GM23338 (cell line): ENCODE measurements at regions not wholly inside any gene's neighbourhood (a gene's known extent, or its start where the extent isn't known, plus 50 kb on each side); places are given as distances from the start of the nearest gene placed in this dataset.

Source experiments
- ATAC-seq: fragments of 200-7000 bp; cut with Tn5 transposase; 3 replicates; pipeline ENCODE4 v1.9.1; 2020
- DNase-seq: peaks from one replicate; pipeline ENCODE4 v3.0.0-alpha.2; 2015; ENCODE audit warnings: low spot score
- H2AFZ ChIP-seq: fragments of 200-600 bp; sonication (generic); 2 replicates; pipeline ENCODE4 v1.8.0; 2016; ENCODE audit warnings: antibody characterized with exemption, mild to moderate bottlenecking, moderate library complexity
- H3F3A ChIP-seq: fragments of 200-600 bp; sonication (generic); replicated peaks from 2 replicates; pipeline ENCODE4 v1.8.0; 2017; ENCODE audit warnings: antibody characterized with exemption, mixed run types, low read depth
- H3K27ac ChIP-seq: fragments of 200-600 bp; sonication (generic); 2 replicates; pipeline ENCODE4 v1.6.1; 2016; ENCODE audit warnings: low read depth
- H3K27me3 ChIP-seq: fragments of 200-600 bp; sonication (generic); 2 replicates; pipeline ENCODE4 v1.8.0; 2016; ENCODE audit warnings: mild to moderate bottlenecking, mixed run types, moderate library complexity; ENCODE audit not compliant: insufficient read depth
- H3K36me3 ChIP-seq: fragments of 200-600 bp; sonication (generic); 2 replicates; pipeline ENCODE4 v1.8.0; 2016; ENCODE audit warnings: mild to moderate bottlenecking; ENCODE audit not compliant: insufficient read depth
- H3K4me1 ChIP-seq: fragments of 200-600 bp; sonication (generic); 2 replicates; pipeline ENCODE4 v1.8.0; 2016; ENCODE audit warnings: mild to moderate bottlenecking, moderate library complexity; ENCODE audit not compliant: insufficient read depth
- H3K4me2 ChIP-seq: fragments of 200-600 bp; sonication (generic); 2 replicates; pipeline ENCODE4 v1.7.1; 2017; ENCODE audit warnings: mixed run types
- H3K4me3 ChIP-seq: fragments of 200-600 bp; sonication (generic); 2 replicates; pipeline ENCODE4 v1.6.1; 2016; ENCODE audit warnings: mixed run types
- H3K79me2 ChIP-seq: fragments of 200-600 bp; sonication (generic); replicated peaks from 2 replicates; pipeline ENCODE4 v1.8.0; 2017; ENCODE audit warnings: mild to moderate bottlenecking; ENCODE audit not compliant: insufficient read depth
- H3K9me2 ChIP-seq: fragments of 200-600 bp; sonication (generic); 2 replicates; pipeline ENCODE4 v1.8.0; 2017; ENCODE audit not compliant: insufficient read depth
- H4K20me1 ChIP-seq: fragments of 200-600 bp; sonication (generic); replicated peaks from 2 replicates; pipeline ENCODE4 v1.8.0; 2017; ENCODE audit warnings: mild to moderate bottlenecking; ENCODE audit not compliant: insufficient read depth
- H3K27ac Mint-ChIP-seq: 2 replicates; pipeline ENCODE4 v1.8.0; 2020; ENCODE audit warnings: inconsistent platforms, mild to moderate bottlenecking, moderate library complexity, mixed read lengths
- H3K27me3 Mint-ChIP-seq: 3 replicates; pipeline ENCODE4 v1.8.0; 2022; ENCODE audit warnings: low read depth, mild to moderate bottlenecking, moderate library complexity, mixed read lengths, inconsistent platforms; ENCODE audit not compliant: insufficient read depth, poor library complexity
- H3K36me3 Mint-ChIP-seq: 3 replicates; pipeline ENCODE4 v1.8.0; 2021; ENCODE audit warnings: low read depth, mild to moderate bottlenecking, inconsistent platforms, moderate library complexity, mixed read lengths
- H3K4me1 Mint-ChIP-seq: 3 replicates; pipeline ENCODE4 v1.8.0; 2020; ENCODE audit warnings: mild to moderate bottlenecking, inconsistent platforms, mixed read lengths
- H3K4me3 Mint-ChIP-seq: 3 replicates; pipeline ENCODE4 v1.8.0; 2021; ENCODE audit warnings: moderate library complexity, mild to moderate bottlenecking, inconsistent platforms, mixed read lengths
- H3K9me3 Mint-ChIP-seq: 3 replicates; pipeline ENCODE4 v1.8.0; 2020; ENCODE audit warnings: moderate library complexity, mild to moderate bottlenecking, inconsistent platforms, mixed read lengths
- CREB1 ChIP-seq: fragments of 250-450 bp; sonication (Bioruptor Pico); IDR thresholded peaks from 2 replicates; pipeline ENCODE4 v1.5.0; 2020; ENCODE audit warnings: low read depth, mild to moderate bottlenecking, moderate library complexity
- EZH2 ChIP-seq: fragments of 200-600 bp; sonication (generic); IDR thresholded peaks from one replicate; pipeline ENCODE4 v1.8.0; 2017; ENCODE audit warnings: antibody characterized with exemption, mild to moderate bottlenecking, low read depth; ENCODE audit not compliant: unreplicated experiment
- EZH2phosphoT487 ChIP-seq: fragments of 200-600 bp; sonication (generic); IDR thresholded peaks from one replicate; pipeline ENCODE4 v1.8.1; 2018; ENCODE audit warnings: antibody characterized with exemption; ENCODE audit not compliant: unreplicated experiment
- JUNB ChIP-seq: IDR thresholded peaks from one replicate; pipeline ENCODE4 v1.6.1; 2016; ENCODE audit warnings: antibody characterized with exemption; ENCODE audit not compliant: unreplicated experiment
- NANOG ChIP-seq: IDR thresholded peaks from 2 replicates; pipeline ENCODE4 v1.6.1; 2016; ENCODE audit warnings: antibody characterized with exemption, borderline replicate concordance
- POLR2AphosphoS5 ChIP-seq: IDR thresholded peaks from 2 replicates; pipeline ENCODE4 v1.6.1; 2016; ENCODE audit warnings: antibody characterized with exemption, low read depth
- STAT1 ChIP-seq: IDR thresholded peaks from one replicate; pipeline ENCODE4 v1.6.1; 2016; ENCODE audit warnings: antibody characterized with exemption; ENCODE audit not compliant: unreplicated experiment
- ZNF114 ChIP-seq: fragments of 250-450 bp; sonication (Bioruptor Pico); IDR thresholded peaks from 2 replicates; pipeline ENCODE4 v1.5.0; 2020; ENCODE audit warnings: mild to moderate bottlenecking, moderate library complexity
- ZNF331 ChIP-seq: fragments of 250-450 bp; sonication (Bioruptor Pico); IDR thresholded peaks from 2 replicates; pipeline ENCODE4 v1.5.0; 2020; ENCODE audit warnings: low read depth, mild to moderate bottlenecking, moderate library complexity
- TF ChIP-seq, protein P1 (sequence below): IDR thresholded peaks from one replicate; pipeline ENCODE4 v1.6.1; 2018; ENCODE audit warnings: antibody characterized with exemption; ENCODE audit not compliant: unreplicated experiment
- TF ChIP-seq, protein P2 (sequence below): IDR thresholded peaks from 2 replicates; pipeline ENCODE4 v1.6.1; 2016; ENCODE audit warnings: antibody characterized with exemption
- TF ChIP-seq, protein P3 (sequence below): fragments of 250-450 bp; sonication (Bioruptor Pico); IDR thresholded peaks from 2 replicates; pipeline ENCODE4 v1.5.0; 2020; ENCODE audit warnings: mild to moderate bottlenecking, moderate library complexity
- TF ChIP-seq, protein P4 (sequence below), 2 experiments: fragments of 200-600 bp in 1 of 2; sonication (generic) in 1 of 2; conservative IDR thresholded peaks; 2 replicates each; pipeline versions ENCODE4 v1.5.1 to v1.6.1; 2016 to 2017; ENCODE audit warnings: antibody characterized with exemption in 2 of 2, low read depth in 2 of 2, mild to moderate bottlenecking in 2 of 2, moderate library complexity in 1 of 2

DNA sequence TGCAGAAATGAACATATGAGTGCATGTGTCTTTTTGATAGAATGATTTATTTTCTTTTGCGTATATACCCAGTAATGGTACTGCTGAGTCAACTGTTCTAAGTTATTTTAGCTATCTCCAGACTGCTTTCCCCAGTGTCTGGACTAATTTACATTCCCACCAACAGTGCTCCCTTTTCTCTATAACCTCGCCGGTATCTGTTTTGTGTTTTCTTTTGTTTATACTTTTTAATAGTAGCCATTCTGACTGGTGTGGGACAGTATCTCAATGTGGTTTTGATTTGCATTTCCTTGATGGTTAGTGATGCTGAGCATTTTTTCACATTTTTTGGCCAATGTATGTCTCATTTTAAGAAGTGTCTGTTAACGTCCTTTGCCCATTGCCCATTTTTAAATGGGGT, 218.6 kb upstream of the KCNIP4 start:
- TF ChIP-seq STAT1 (no peak), CREB1 (no peak), JUNB (no peak), EZH2 (no peak), POLR2AphosphoS5 (no peak), ZNF114 (CRISPR knock-in tag) (no peak), NANOG (no peak), ZNF331 (CRISPR knock-in tag) (no peak), EZH2phosphoT487 (no peak)
- TF ChIP-seq, protein P1, sequence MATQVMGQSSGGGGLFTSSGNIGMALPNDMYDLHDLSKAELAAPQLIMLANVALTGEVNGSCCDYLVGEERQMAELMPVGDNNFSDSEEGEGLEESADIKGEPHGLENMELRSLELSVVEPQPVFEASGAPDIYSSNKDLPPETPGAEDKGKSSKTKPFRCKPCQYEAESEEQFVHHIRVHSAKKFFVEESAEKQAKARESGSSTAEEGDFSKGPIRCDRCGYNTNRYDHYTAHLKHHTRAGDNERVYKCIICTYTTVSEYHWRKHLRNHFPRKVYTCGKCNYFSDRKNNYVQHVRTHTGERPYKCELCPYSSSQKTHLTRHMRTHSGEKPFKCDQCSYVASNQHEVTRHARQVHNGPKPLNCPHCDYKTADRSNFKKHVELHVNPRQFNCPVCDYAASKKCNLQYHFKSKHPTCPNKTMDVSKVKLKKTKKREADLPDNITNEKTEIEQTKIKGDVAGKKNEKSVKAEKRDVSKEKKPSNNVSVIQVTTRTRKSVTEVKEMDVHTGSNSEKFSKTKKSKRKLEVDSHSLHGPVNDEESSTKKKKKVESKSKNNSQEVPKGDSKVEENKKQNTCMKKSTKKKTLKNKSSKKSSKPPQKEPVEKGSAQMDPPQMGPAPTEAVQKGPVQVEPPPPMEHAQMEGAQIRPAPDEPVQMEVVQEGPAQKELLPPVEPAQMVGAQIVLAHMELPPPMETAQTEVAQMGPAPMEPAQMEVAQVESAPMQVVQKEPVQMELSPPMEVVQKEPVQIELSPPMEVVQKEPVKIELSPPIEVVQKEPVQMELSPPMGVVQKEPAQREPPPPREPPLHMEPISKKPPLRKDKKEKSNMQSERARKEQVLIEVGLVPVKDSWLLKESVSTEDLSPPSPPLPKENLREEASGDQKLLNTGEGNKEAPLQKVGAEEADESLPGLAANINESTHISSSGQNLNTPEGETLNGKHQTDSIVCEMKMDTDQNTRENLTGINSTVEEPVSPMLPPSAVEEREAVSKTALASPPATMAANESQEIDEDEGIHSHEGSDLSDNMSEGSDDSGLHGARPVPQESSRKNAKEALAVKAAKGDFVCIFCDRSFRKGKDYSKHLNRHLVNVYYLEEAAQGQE = no peak
- TF ChIP-seq, protein P2, sequence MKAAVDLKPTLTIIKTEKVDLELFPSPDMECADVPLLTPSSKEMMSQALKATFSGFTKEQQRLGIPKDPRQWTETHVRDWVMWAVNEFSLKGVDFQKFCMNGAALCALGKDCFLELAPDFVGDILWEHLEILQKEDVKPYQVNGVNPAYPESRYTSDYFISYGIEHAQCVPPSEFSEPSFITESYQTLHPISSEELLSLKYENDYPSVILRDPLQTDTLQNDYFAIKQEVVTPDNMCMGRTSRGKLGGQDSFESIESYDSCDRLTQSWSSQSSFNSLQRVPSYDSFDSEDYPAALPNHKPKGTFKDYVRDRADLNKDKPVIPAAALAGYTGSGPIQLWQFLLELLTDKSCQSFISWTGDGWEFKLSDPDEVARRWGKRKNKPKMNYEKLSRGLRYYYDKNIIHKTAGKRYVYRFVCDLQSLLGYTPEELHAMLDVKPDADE = no peak
- TF ChIP-seq, protein P3, sequence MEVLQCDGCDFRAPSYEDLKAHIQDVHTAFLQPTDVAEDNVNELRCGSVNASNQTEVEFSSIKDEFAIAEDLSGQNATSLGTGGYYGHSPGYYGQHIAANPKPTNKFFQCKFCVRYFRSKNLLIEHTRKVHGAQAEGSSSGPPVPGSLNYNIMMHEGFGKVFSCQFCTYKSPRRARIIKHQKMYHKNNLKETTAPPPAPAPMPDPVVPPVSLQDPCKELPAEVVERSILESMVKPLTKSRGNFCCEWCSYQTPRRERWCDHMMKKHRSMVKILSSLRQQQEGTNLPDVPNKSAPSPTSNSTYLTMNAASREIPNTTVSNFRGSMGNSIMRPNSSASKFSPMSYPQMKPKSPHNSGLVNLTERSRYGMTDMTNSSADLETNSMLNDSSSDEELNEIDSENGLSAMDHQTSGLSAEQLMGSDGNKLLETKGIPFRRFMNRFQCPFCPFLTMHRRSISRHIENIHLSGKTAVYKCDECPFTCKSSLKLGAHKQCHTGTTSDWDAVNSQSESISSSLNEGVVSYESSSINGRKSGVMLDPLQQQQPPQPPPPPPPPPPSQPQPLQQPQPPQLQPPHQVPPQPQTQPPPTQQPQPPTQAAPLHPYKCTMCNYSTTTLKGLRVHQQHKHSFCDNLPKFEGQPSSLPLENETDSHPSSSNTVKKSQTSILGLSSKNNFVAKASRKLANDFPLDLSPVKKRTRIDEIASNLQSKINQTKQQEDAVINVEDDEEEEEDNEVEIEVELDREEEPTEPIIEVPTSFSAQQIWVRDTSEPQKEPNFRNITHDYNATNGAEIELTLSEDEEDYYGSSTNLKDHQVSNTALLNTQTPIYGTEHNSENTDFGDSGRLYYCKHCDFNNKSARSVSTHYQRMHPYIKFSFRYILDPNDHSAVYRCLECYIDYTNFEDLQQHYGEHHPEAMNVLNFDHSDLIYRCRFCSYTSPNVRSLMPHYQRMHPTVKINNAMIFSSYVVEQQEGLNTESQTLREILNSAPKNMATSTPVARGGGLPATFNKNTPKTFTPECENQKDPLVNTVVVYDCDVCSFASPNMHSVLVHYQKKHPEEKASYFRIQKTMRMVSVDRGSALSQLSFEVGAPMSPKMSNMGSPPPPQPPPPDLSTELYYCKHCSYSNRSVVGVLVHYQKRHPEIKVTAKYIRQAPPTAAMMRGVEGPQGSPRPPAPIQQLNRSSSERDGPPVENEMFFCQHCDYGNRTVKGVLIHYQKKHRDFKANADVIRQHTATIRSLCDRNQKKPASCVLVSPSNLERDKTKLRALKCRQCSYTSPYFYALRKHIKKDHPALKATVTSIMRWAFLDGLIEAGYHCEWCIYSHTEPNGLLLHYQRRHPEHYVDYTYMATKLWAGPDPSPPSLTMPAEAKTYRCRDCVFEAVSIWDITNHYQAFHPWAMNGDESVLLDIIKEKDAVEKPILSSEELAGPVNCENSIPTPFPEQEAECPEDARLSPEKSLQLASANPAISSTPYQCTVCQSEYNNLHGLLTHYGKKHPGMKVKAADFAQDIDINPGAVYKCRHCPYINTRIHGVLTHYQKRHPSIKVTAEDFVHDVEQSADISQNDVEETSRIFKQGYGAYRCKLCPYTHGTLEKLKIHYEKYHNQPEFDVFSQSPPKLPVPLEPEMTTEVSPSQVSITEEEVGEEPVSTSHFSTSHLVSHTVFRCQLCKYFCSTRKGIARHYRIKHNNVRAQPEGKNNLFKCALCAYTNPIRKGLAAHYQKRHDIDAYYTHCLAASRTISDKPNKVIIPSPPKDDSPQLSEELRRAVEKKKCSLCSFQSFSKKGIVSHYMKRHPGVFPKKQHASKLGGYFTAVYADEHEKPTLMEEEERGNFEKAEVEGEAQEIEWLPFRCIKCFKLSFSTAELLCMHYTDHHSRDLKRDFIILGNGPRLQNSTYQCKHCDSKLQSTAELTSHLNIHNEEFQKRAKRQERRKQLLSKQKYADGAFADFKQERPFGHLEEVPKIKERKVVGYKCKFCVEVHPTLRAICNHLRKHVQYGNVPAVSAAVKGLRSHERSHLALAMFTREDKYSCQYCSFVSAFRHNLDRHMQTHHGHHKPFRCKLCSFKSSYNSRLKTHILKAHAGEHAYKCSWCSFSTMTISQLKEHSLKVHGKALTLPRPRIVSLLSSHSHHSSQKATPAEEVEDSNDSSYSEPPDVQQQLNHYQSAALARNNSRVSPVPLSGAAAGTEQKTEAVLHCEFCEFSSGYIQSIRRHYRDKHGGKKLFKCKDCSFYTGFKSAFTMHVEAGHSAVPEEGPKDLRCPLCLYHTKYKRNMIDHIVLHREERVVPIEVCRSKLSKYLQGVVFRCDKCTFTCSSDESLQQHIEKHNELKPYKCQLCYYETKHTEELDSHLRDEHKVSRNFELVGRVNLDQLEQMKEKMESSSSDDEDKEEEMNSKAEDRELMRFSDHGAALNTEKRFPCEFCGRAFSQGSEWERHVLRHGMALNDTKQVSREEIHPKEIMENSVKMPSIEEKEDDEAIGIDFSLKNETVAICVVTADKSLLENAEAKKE (CRISPR knock-in tag) = no peak
- TF ChIP-seq, protein P4, sequence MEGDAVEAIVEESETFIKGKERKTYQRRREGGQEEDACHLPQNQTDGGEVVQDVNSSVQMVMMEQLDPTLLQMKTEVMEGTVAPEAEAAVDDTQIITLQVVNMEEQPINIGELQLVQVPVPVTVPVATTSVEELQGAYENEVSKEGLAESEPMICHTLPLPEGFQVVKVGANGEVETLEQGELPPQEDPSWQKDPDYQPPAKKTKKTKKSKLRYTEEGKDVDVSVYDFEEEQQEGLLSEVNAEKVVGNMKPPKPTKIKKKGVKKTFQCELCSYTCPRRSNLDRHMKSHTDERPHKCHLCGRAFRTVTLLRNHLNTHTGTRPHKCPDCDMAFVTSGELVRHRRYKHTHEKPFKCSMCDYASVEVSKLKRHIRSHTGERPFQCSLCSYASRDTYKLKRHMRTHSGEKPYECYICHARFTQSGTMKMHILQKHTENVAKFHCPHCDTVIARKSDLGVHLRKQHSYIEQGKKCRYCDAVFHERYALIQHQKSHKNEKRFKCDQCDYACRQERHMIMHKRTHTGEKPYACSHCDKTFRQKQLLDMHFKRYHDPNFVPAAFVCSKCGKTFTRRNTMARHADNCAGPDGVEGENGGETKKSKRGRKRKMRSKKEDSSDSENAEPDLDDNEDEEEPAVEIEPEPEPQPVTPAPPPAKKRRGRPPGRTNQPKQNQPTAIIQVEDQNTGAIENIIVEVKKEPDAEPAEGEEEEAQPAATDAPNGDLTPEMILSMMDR (conservative IDR thresholded peaks at IDR 0.05; ENCODE audit: low read depth in 2 of 2) = no peak
- Histone ChIP-seq H3F3A (no peaks in the 10 kb centered on the region), H3K27ac (no peak overlapping the region), H2AFZ (no peak overlapping the region), H3K27me3 (no peaks in the 10 kb centered on the region), H3K4me2 (no peak overlapping the region), H3K36me3 (no peaks in the 10 kb centered on the region), H3K4me1 (0 out of 2 replicates have a peak, but pooled peaks cover 7% of the 10 kb centered on the region), H3K9me2 (0 out of 2 replicates have a peak, but pooled peaks cover 3% of the 10 kb centered on the region), H4K20me1 (no peaks in the 10 kb centered on the region), H3K4me3 (no peak overlapping the region), H3K79me2 (no peaks in the 10 kb centered on the region)
- ATAC-seq (no peak), DNase-seq (no peak)
- Mint-ChIP-seq H3K4me1 (peaks cover 2% of the 10 kb centered on the region; the same call in 1 of the 3 replicates), H3K9me3 (peaks cover 12% of the 10 kb centered on the region; the same call in 1 of the 3 replicates), H3K27me3 (no peaks in the 10 kb centered on the region), H3K36me3 (peaks cover 4% of the 10 kb centered on the region; the same call in 1 of the 3 replicates), H3K27ac (no peak overlapping the region), H3K4me3 (no peak overlapping the region)
